DOHH2 (cell line): ENCODE measurements at regions not wholly inside any gene's neighbourhood (a gene's known extent, or its start where the extent isn't known, plus 50 kb on each side); places are given as distances from the start of the nearest gene placed in this dataset.

ENCODE experiments used
- EZH2phosphoT487 ChIP-seq: fragments of 200-600 bp; sonication (generic); IDR thresholded peaks from 2 replicates; pipeline ENCODE4 v1.6.1; 2017; ENCODE audit warnings: borderline replicate concordance, mild to moderate bottlenecking, antibody characterized with exemption, low read length, moderate library complexity, mixed read lengths
- TF ChIP-seq, protein P1 (sequence below): fragments of 200-600 bp; sonication (generic); IDR thresholded peaks from one replicate; pipeline ENCODE4 v1.5.1; 2014; ENCODE audit warnings: antibody characterized with exemption, mild to moderate bottlenecking, low read depth, low read length; ENCODE audit not compliant: poor library complexity, severe bottlenecking

DNA sequence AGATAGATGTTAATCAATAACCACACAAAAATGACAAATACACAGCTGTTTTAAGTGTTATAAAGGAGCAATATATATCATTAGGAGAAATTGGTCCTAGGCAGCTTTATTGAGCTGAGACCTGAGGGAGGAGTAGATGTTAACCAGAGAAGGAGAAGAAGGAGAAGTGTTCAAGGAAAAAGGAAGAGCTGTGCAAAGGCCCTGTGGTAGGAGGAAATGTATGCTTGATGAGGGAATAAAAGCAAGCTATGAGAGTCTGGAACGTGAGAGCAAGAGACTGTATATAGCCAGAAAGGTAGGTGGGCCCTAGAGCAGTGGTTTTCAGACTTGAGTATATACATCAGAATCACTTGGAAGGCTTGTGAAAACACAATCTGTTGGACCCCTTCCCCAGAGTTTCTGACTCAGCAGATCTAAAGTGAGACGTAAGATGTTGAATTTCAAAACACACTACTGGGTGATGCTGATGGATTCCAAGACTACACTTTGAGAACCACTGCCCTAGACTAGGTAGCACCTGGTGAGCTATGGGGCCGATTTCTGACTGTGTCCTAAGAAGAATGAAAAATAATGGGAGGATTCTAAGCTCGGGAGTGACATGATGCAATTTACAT lies 342.3 kb upstream of the ADAMTS9 start:
- TF ChIP-seq, protein P1, sequence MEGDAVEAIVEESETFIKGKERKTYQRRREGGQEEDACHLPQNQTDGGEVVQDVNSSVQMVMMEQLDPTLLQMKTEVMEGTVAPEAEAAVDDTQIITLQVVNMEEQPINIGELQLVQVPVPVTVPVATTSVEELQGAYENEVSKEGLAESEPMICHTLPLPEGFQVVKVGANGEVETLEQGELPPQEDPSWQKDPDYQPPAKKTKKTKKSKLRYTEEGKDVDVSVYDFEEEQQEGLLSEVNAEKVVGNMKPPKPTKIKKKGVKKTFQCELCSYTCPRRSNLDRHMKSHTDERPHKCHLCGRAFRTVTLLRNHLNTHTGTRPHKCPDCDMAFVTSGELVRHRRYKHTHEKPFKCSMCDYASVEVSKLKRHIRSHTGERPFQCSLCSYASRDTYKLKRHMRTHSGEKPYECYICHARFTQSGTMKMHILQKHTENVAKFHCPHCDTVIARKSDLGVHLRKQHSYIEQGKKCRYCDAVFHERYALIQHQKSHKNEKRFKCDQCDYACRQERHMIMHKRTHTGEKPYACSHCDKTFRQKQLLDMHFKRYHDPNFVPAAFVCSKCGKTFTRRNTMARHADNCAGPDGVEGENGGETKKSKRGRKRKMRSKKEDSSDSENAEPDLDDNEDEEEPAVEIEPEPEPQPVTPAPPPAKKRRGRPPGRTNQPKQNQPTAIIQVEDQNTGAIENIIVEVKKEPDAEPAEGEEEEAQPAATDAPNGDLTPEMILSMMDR: no peak
- no peak for TF ChIP-seq EZH2phosphoT487
